Kidney epithelial cell (primary cell): ENCODE measurements at regions not wholly inside any gene's neighbourhood (a gene's known extent, or its start where the extent isn't known, plus 50 kb on each side); places are given as distances from the start of the nearest gene placed in this dataset.

Experiments used
- DNase-seq: peaks from one replicate; pipeline ENCODE4 v3.0.0-alpha.2; 2010; ENCODE audit warnings: low read depth
- H3K27me3 ChIP-seq: 2 replicates; pipeline ENCODE4 v1.6.0; 2011; ENCODE audit warnings: low read length; ENCODE audit not compliant: control insufficient read depth, insufficient read depth
- H3K36me3 ChIP-seq: 2 replicates; pipeline ENCODE4 v1.5.1; 2011; ENCODE audit warnings: low read length; ENCODE audit not compliant: control insufficient read depth, insufficient read depth
- H3K4me3 ChIP-seq: 2 replicates; pipeline ENCODE4 v1.5.1; 2011; ENCODE audit warnings: low read depth, mild to moderate bottlenecking, control low read depth, low read length
- CTCF ChIP-seq: IDR thresholded peaks from 2 replicates; pipeline ENCODE4 v1.5.1; 2011; ENCODE audit warnings: mild to moderate bottlenecking, moderate library complexity, low read length, control low read depth, inconsistent platforms; ENCODE audit not compliant: insufficient read depth, poor library complexity, severe bottlenecking

DNA sequence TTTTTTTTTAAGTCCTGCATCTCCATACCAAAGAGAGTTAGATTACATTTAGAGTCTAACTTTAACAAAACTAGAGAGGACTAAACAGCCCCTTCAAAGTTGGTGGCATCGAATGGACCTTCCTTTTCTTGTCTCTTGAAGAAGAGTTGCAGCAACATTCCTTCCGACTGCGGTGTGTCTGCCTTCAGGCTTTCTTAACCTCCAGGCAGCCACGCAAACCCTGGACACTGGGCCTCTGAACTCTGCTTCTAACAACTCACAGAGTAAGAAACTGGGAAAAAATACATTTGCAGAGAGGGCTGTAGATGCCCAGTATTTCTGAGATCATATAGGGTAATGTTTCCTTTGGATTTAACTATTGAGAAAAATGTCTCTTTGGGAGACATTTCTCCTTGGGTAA is 120.5 kb upstream of the MAST4 start:
- Histone ChIP-seq H3K27me3 (no peaks in the 10 kb centered on the region), H3K36me3 (no peaks in the 10 kb centered on the region), H3K4me3 (no peak overlapping the region)
- DNase-seq = no peak
- TF ChIP-seq CTCF = no peak

GRCh38 chr5:66477596-66477995 is 118.6 kb upstream of the MAST4 start:
- Histone ChIP-seq H3K27me3 (no peaks in the 10 kb centered on the region), H3K36me3 (no peaks in the 10 kb centered on the region), H3K4me3 (no peak overlapping the region)
- no peak for TF ChIP-seq CTCF
- no peak for DNase-seq

- TF ChIP-seq CTCF = no peak
- Histone ChIP-seq H3K36me3 (no peaks in the 10 kb centered on the region), H3K4me3 (no peak overlapping the region), H3K27me3 (no peaks in the 10 kb centered on the region)
- no peak for DNase-seq
These were observed 101.8 kb upstream of the MAST4 start for GRCh38 chr5:66494437-66494836.

DNA sequence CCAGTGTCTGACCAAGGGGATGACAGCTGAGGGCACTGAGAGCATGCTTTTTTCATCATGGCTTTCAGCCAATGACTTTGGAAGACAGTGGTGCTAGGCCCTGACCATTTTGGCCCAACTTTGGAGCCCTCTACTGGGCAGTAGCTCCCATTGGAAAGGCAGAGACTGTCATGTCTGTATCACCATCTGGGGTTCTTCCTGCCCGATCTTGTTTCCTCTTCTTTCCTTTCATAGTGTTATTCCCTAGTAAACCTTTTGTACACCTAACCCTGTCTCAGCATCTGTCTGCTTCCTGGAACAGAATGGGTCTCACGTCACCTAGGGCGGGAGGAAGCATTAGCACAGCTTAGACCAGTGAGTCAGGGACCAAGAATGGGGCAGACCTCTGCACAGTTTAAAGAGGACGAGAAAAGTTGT is 97.4 kb upstream of the MAST4 start:
- Histone ChIP-seq H3K27me3 (no peaks in the 10 kb centered on the region), H3K4me3 (no peak overlapping the region), H3K36me3 (no peaks in the 10 kb centered on the region)
- TF ChIP-seq CTCF = no peak
- DNase-seq = no peak

DNA sequence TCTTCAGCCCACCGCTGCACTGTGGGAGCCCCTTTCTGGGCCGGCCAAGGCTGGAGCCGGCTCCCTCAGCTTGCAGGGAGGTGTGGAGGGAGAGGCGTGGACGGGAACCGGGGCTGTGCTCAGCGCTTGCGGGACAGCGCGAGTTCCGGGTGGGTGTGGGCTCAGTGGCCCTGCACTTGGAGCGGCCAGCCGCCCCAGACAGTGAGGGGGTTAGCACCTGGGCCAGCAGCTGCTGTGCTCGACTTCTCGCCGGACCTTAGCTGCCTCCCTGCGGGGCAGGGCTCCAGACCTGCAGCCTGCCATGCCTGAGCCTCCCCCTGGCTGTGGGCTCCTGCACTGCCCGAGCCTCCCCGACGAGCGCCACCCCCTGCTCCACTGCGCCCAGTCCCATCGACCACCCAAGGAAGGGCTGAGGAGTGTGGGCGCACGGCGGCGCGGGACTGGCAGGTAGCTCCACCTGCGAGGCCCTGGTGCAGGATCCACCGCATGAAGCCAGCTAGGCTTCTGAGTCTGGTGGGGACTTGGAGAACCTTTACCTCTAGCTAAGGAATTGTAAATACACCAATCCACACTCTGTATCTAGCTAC is 92.9 kb upstream of the MAST4 start:
- no peaks in the 10 kb centered on the region for H3K27me3 ChIP-seq
- H3K4me3 ChIP-seq = no peak overlapping the region
- no peak for TF ChIP-seq CTCF
- DNase-seq = no peak
- H3K36me3 ChIP-seq = no peaks in the 10 kb centered on the region

GRCh38 chr5:66507106-66507505 is 89.1 kb upstream of the MAST4 start:
- H3K36me3 ChIP-seq = no peaks in the 10 kb centered on the region

More at GRCh38 chr5:66507106-66507505, 89.1 kb upstream of the MAST4 start:
- DNase-seq = no peak
- Histone ChIP-seq H3K4me3 (no peak overlapping the region), H3K27me3 (no peaks in the 10 kb centered on the region)
- TF ChIP-seq CTCF = no peak
